ENCODE measurements at regions not wholly inside any gene's neighbourhood (a gene's known extent, or its start where the extent isn't known, plus 50 kb on each side); places are given as distances from the start of the nearest gene placed in this dataset.

DNA sequence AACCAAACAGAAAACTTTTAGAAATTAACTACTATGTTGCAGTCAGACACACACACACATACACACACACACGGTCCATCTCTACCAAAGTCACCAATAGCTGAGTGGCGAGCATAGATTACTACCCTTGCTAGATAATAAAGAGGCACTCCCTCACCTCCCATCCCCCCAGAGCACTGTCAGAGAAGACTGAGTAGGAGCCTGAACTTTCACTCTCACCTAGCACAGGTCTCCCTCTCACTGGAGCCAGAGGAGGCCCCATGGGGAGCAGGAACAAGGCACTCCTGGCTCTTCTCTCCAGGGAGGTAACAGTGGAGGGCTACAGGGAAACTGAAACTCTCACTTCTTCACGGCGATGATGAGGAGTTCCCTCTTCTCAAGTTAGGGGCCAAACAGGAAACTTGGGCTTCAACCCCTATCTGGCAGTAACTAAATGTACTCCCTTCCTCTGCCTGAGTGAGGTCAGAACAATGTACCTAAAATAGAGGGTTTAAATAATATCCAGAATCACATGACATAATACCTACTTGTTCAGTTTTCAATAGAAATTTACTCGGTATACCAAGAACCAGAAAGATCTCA lies 975.3 kb upstream of the GBE1 start:
- Histone ChIP-seq H3K9me3 (replicated peaks in 1 of 2; ENCODE audit: control insufficient read depth in 1 of 2, insufficient read depth in 1 of 2, low read length in 2 of 2) (peaks cover 0 to 4% of the 10 kb centered on the region in 2 donors), H2AFZ (ENCODE audit: insufficient read depth, low read depth, low read length, poor library complexity, severe bottlenecking) (no peak overlapping the region), H3K79me2 (ENCODE audit: insufficient read depth, low read length) (no peaks in the 10 kb centered on the region), H3K36me3 (replicated peaks in 1 of 2; ENCODE audit: control insufficient read depth in 1 of 2, insufficient read depth in 2 of 2, low read length in 2 of 2) (no peaks in the 10 kb centered on the region), H3K9ac (ENCODE audit: insufficient read depth, low read length, poor library complexity, severe bottlenecking) (no peak overlapping the region), H3K27ac (ENCODE audit: low read depth in 1 of 2, low read length in 2 of 2) (no peak overlapping the region), H3K4me1 (ENCODE audit: control insufficient read depth in 1 of 2, insufficient read depth in 2 of 2, low read length in 2 of 2) (no peaks in the 10 kb centered on the region), H3K4me2 (replicated peaks; ENCODE audit: extremely low read depth, low read length, poor library complexity, severe bottlenecking) (no peak overlapping the region), H4K20me1 (ENCODE audit: insufficient read depth, low read length) (no peaks in the 10 kb centered on the region), H3K27me3 (ENCODE audit: control insufficient read depth in 2 of 2, insufficient read depth in 2 of 2, low read length in 2 of 2) (no peaks in the 10 kb centered on the region), H3K4me3 (replicated peaks in 1 of 3; ENCODE audit: low read depth in 2 of 3, low read length in 3 of 3) (no peak overlapping the region)
- Mint-ChIP-seq H3K27ac (no peak overlapping the region), H3K36me3 (no peaks in the 10 kb centered on the region), H3K9me3 (peaks cover 0 to 4% (median 0%) of the 10 kb centered on the region in 7 donors), H3K4me3 (no peak overlapping the region), H3K27me3 (ENCODE audit: low read depth in 3 of 3) (no peaks in the 10 kb centered on the region), H3K4me1 (no peaks in the 10 kb centered on the region)
- 0% methylated on average over 1 of the region's 5 CpGs for WGBS (ENCODE audit: insufficient coverage)
- intact Hi-C loops (cut with micrococcal nuclease): no loop called here
- no peak for DNase-seq
- TF ChIP-seq, protein P1, sequence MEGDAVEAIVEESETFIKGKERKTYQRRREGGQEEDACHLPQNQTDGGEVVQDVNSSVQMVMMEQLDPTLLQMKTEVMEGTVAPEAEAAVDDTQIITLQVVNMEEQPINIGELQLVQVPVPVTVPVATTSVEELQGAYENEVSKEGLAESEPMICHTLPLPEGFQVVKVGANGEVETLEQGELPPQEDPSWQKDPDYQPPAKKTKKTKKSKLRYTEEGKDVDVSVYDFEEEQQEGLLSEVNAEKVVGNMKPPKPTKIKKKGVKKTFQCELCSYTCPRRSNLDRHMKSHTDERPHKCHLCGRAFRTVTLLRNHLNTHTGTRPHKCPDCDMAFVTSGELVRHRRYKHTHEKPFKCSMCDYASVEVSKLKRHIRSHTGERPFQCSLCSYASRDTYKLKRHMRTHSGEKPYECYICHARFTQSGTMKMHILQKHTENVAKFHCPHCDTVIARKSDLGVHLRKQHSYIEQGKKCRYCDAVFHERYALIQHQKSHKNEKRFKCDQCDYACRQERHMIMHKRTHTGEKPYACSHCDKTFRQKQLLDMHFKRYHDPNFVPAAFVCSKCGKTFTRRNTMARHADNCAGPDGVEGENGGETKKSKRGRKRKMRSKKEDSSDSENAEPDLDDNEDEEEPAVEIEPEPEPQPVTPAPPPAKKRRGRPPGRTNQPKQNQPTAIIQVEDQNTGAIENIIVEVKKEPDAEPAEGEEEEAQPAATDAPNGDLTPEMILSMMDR (IDR thresholded peaks at IDR 0.05): no peak

DNA sequence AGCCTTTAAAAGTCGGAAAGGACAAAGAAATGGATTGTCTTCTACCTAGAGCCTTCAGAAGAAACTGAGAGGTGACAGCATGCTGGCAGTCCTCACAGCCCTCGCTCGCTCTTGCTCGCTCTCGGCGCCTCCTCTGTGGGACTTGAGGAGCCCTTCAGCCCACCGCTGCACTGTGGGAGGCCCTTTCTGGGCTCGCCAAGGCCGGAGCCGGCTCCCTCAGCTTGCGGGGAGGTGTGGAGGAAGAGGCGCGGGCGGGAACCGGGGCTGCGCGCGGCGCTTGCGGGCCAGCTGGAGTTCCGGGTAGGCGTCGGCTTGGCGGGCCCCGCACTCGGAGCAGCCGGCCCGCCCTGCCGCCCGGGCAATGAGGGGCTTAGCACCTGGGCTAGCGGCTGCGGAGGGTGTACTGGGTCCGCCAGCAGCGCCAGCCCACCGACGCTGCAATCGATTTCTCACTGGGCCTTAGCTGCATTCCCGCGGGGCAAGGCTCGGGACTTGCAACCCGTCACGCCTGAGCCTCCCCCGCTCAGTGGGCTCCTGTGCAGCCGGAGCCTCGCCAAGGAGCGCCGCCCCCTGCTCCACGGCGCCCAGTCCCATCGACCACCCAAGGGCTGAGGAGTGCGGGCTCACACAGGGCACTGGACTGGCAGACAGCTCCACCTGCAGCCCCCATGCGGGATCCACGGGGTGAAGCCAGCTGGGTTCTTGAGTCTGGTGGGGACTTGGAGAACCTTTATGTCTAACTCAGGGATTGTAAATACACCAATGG lies 953.8 kb upstream of the GBE1 start:
- H3K4me3 Mint-ChIP-seq: no peak overlapping the region
- H3K4me3 ChIP-seq (replicated peaks in 1 of 3; ENCODE audit: low read depth in 2 of 3, low read length in 3 of 3): no peak overlapping the region
- peaks cover 11 to 24% of the 10 kb centered on the region in 2 donors for H3K9me3 ChIP-seq (replicated peaks in 1 of 2; ENCODE audit: control insufficient read depth in 1 of 2, insufficient read depth in 1 of 2, low read length in 2 of 2)
- H3K9ac ChIP-seq (ENCODE audit: insufficient read depth, low read length, poor library complexity, severe bottlenecking): no peak overlapping the region
- TF ChIP-seq, protein P1 (IDR thresholded peaks at IDR 0.05): no peak
- H2AFZ ChIP-seq (ENCODE audit: insufficient read depth, low read depth, low read length, poor library complexity, severe bottlenecking): no peak overlapping the region
- H3K27ac ChIP-seq (ENCODE audit: low read depth in 1 of 2, low read length in 2 of 2): no peak overlapping the region
- H4K20me1 ChIP-seq (ENCODE audit: insufficient read depth, low read length): no peaks in the 10 kb centered on the region
- WGBS (ENCODE audit: insufficient coverage): 93% methylated on average over 50 of the region's 53 CpGs
- no peaks in the 10 kb centered on the region for H3K36me3 Mint-ChIP-seq
- no peaks in the 10 kb centered on the region for H3K79me2 ChIP-seq (ENCODE audit: insufficient read depth, low read length)
- peaks cover 9 to 28% (median 13%) of the 10 kb centered on the region in 7 donors for H3K9me3 Mint-ChIP-seq
- no peak overlapping the region for H3K4me2 ChIP-seq (replicated peaks; ENCODE audit: extremely low read depth, low read length, poor library complexity, severe bottlenecking)
- no peak for DNase-seq
- peaks cover 0 to 2% (median 0%) of the 10 kb centered on the region in 3 donors for H3K27me3 Mint-ChIP-seq (ENCODE audit: low read depth in 3 of 3)
- no peaks in the 10 kb centered on the region for H3K4me1 ChIP-seq (ENCODE audit: control insufficient read depth in 1 of 2, insufficient read depth in 2 of 2, low read length in 2 of 2)
- no peaks in the 10 kb centered on the region for H3K36me3 ChIP-seq (replicated peaks in 1 of 2; ENCODE audit: control insufficient read depth in 1 of 2, insufficient read depth in 2 of 2, low read length in 2 of 2)
- no peaks in the 10 kb centered on the region for H3K27me3 ChIP-seq (ENCODE audit: control insufficient read depth in 2 of 2, insufficient read depth in 2 of 2, low read length in 2 of 2)
- no peak overlapping the region for H3K27ac Mint-ChIP-seq
- intact Hi-C loops (cut with micrococcal nuclease): no loop called here
- H3K4me1 Mint-ChIP-seq: no peaks in the 10 kb centered on the region

All from CD14-positive monocyte (primary cell).